MG63 (cell line): ENCODE measurements at regions not wholly inside any gene's neighbourhood (a gene's known extent, or its start where the extent isn't known, plus 50 kb on each side); places are given as distances from the start of the nearest gene placed in this dataset.
A peak's percentile ranks its signal among the peaks of the same experiment; 100 is the strongest.

ENCODE experiments used
- DNase-seq: peaks from one replicate; pipeline ENCODE4 v3.0.0-alpha.2; 2020
- H3K27me3 ChIP-seq: fragments of 250-450 bp; sonication (Bioruptor Pico); 2 replicates; pipeline ENCODE4 v1.5.1; 2020; ENCODE audit warnings: mild to moderate bottlenecking, moderate library complexity
- H3K36me3 ChIP-seq: fragments of 250-450 bp; sonication (Bioruptor Pico); 2 replicates; pipeline ENCODE4 v1.5.1; 2020; ENCODE audit warnings: mild to moderate bottlenecking, moderate library complexity
- H3K4me3 ChIP-seq: fragments of 250-450 bp; sonication (Bioruptor Pico); 2 replicates; pipeline ENCODE4 v1.5.1; 2020; ENCODE audit warnings: mild to moderate bottlenecking, moderate library complexity
- H3K9me3 ChIP-seq: fragments of 250-450 bp; sonication (Bioruptor Pico); 2 replicates; pipeline ENCODE4 v1.5.1; 2020; ENCODE audit warnings: mild to moderate bottlenecking, moderate library complexity

GRCh38 chr5:1666812-1667588 lies 132.6 kb downstream of the MRPL36 start:
- peak; percentile 63 for DNase-seq
- H3K9me3 ChIP-seq, result no peaks in the 10 kb centered on the region

GRCh38 chr5:1666221-1666620 lies 133.4 kb downstream of the MRPL36 start:
- H3K27me3 ChIP-seq, result peaks cover 28% of the 10 kb centered on the region
- H3K9me3 ChIP-seq, result no peaks in the 10 kb centered on the region
- H3K36me3 ChIP-seq, result no peaks in the 10 kb centered on the region
- H3K4me3 ChIP-seq, result no peak overlapping the region
- DNase-seq, result no peak

More at GRCh38 chr5:1666812-1667588, 132.6 kb downstream of the MRPL36 start:
- Histone ChIP-seq H3K27me3 (peaks cover 28% of the 10 kb centered on the region), H3K4me3 (peak overlapping the region; percentile 34), H3K36me3 (no peaks in the 10 kb centered on the region)

- H3K4me3 ChIP-seq, result no peak overlapping the region
- DNase-seq, result no peak
- peaks cover 28% of the 10 kb centered on the region for H3K27me3 ChIP-seq
- H3K36me3 ChIP-seq, result no peaks in the 10 kb centered on the region
- no peaks in the 10 kb centered on the region for H3K9me3 ChIP-seq
Observed at GRCh38 chr5:1665803-1666202, 133.8 kb downstream of the MRPL36 start.

- no peak for DNase-seq
- H3K9me3 ChIP-seq, result no peaks in the 10 kb centered on the region
- H3K36me3 ChIP-seq, result no peaks in the 10 kb centered on the region
- peaks cover 28% of the 10 kb centered on the region for H3K27me3 ChIP-seq
- H3K4me3 ChIP-seq, result no peak overlapping the region
Observed at GRCh38 chr5:1665231-1665630, 134.4 kb downstream of the MRPL36 start.

GRCh38 chr5:1663186-1663585 lies 136.5 kb downstream of the MRPL36 start:
- peaks cover 36% of the 10 kb centered on the region for H3K27me3 ChIP-seq
- no peak overlapping the region for H3K4me3 ChIP-seq

GRCh38 chr5:1662559-1663085 lies 137.0 kb downstream of the MRPL36 start:
- DNase-seq, result no peak
- Histone ChIP-seq H3K4me3 (no peak overlapping the region), H3K9me3 (no peaks in the 10 kb centered on the region), H3K36me3 (no peaks in the 10 kb centered on the region), H3K27me3 (peaks cover 33% of the 10 kb centered on the region)

More at GRCh38 chr5:1663186-1663585, 136.5 kb downstream of the MRPL36 start:
- no peaks in the 10 kb centered on the region for H3K36me3 ChIP-seq
- H3K9me3 ChIP-seq, result no peaks in the 10 kb centered on the region
- DNase-seq, result no peak

- no peaks in the 10 kb centered on the region for H3K36me3 ChIP-seq
- no peak overlapping the region for H3K4me3 ChIP-seq
- DNase-seq, result no peak
- peaks cover 32% of the 10 kb centered on the region for H3K27me3 ChIP-seq
- H3K9me3 ChIP-seq, result no peaks in the 10 kb centered on the region
Observed at GRCh38 chr5:1661831-1662558, 137.6 kb downstream of the MRPL36 start.

- Histone ChIP-seq H3K4me3 (no peak overlapping the region), H3K9me3 (no peaks in the 10 kb centered on the region), H3K27me3 (peaks cover 26% of the 10 kb centered on the region), H3K36me3 (no peaks in the 10 kb centered on the region)
- DNase-seq, result no peak
Observed at GRCh38 chr5:1661311-1661710, 137.6 kb upstream of the LPCAT1 start.

- Histone ChIP-seq H3K27me3 (peaks cover 18% of the 10 kb centered on the region), H3K4me3 (no peak overlapping the region), H3K36me3 (no peaks in the 10 kb centered on the region), H3K9me3 (no peaks in the 10 kb centered on the region)
- no peak for DNase-seq
Observed at GRCh38 chr5:1660511-1660910, 136.8 kb upstream of the LPCAT1 start.

- Histone ChIP-seq H3K36me3 (no peaks in the 10 kb centered on the region), H3K4me3 (no peak overlapping the region), H3K27me3 (peaks cover 18% of the 10 kb centered on the region), H3K9me3 (no peaks in the 10 kb centered on the region)
- DNase-seq, result no peak
Observed at GRCh38 chr5:1660001-1660400, 136.2 kb upstream of the LPCAT1 start.

GRCh38 chr5:1659100-1659981 lies 135.6 kb upstream of the LPCAT1 start:
- no peak overlapping the region for H3K4me3 ChIP-seq
- no peaks in the 10 kb centered on the region for H3K36me3 ChIP-seq
- no peak for DNase-seq
- H3K9me3 ChIP-seq, result no peaks in the 10 kb centered on the region
- H3K27me3 ChIP-seq, result peaks cover 19% of the 10 kb centered on the region

GRCh38 chr5:1658665-1659064 lies 134.9 kb upstream of the LPCAT1 start:
- no peaks in the 10 kb centered on the region for H3K9me3 ChIP-seq
- H3K4me3 ChIP-seq, result no peak overlapping the region
- no peak for DNase-seq
- peaks cover 19% of the 10 kb centered on the region for H3K27me3 ChIP-seq
- H3K36me3 ChIP-seq, result no peaks in the 10 kb centered on the region

GRCh38 chr5:1657161-1657741 lies 133.5 kb upstream of the LPCAT1 start:
- DNase-seq, result no peak
- Histone ChIP-seq H3K9me3 (no peaks in the 10 kb centered on the region), H3K4me3 (no peak overlapping the region), H3K27me3 (peaks cover 24% of the 10 kb centered on the region), H3K36me3 (no peaks in the 10 kb centered on the region)

GRCh38 chr5:1656271-1656975 lies 132.7 kb upstream of the LPCAT1 start:
- no peak for DNase-seq
- Histone ChIP-seq H3K27me3 (peaks cover 24% of the 10 kb centered on the region), H3K9me3 (no peaks in the 10 kb centered on the region), H3K36me3 (no peaks in the 10 kb centered on the region), H3K4me3 (no peak overlapping the region)

- DNase-seq, result no peak
- Histone ChIP-seq H3K27me3 (peaks cover 24% of the 10 kb centered on the region), H3K9me3 (no peaks in the 10 kb centered on the region), H3K36me3 (no peaks in the 10 kb centered on the region), H3K4me3 (no peak overlapping the region)
Observed at GRCh38 chr5:1655496-1656270, 131.9 kb upstream of the LPCAT1 start.
